Retinal pigment epithelial cell (primary cell): ENCODE measurements at regions not wholly inside any gene's neighbourhood (a gene's known extent, or its start where the extent isn't known, plus 50 kb on each side); places are given as distances from the start of the nearest gene placed in this dataset.

Experiments
- DNase-seq: peaks from one replicate; pipeline ENCODE4 v3.0.0-alpha.2; 2010; ENCODE audit warnings: low read depth
- H3K4me3 ChIP-seq: 2 replicates; pipeline ENCODE4 v1.5.1; 2011; ENCODE audit warnings: mild to moderate bottlenecking, low read length, control low read depth, moderate library complexity
- CTCF ChIP-seq: conservative IDR thresholded peaks from 2 replicates; pipeline ENCODE4 v1.5.1; 2011; ENCODE audit warnings: low read depth, low read length, control low read depth, inconsistent platforms

- no peak overlapping the region for H3K4me3 ChIP-seq
- no peak for DNase-seq
- no peak for TF ChIP-seq CTCF
Measured at GRCh38 chr3:145869958-145870357, 291.0 kb downstream of the PLOD2 start.

GRCh38 chr3:145882436-145882835 lies 278.5 kb downstream of the PLOD2 start:
- peak; percentile 47 for DNase-seq
- no peak overlapping the region for H3K4me3 ChIP-seq
- TF ChIP-seq CTCF: no peak

GRCh38 chr3:145889730-145890129 lies 271.3 kb downstream of the PLOD2 start:
- DNase-seq: no peak
- no peak overlapping the region for H3K4me3 ChIP-seq
- TF ChIP-seq CTCF: no peak

- TF ChIP-seq CTCF: no peak
- H3K4me3 ChIP-seq: no peak overlapping the region
- DNase-seq: no peak
Measured at GRCh38 chr3:145892869-145893268, 268.1 kb downstream of the PLOD2 start.

GRCh38 chr3:145893331-145893730 lies 267.7 kb downstream of the PLOD2 start:
- no peak for DNase-seq
- no peak for TF ChIP-seq CTCF
- H3K4me3 ChIP-seq: no peak overlapping the region

GRCh38 chr3:145898487-145898886 lies 262.5 kb downstream of the PLOD2 start:
- no peak overlapping the region for H3K4me3 ChIP-seq
- TF ChIP-seq CTCF: no peak

GRCh38 chr3:145899241-145899640 lies 261.7 kb downstream of the PLOD2 start:
- no peak for DNase-seq
- H3K4me3 ChIP-seq: no peak overlapping the region
- TF ChIP-seq CTCF: no peak

More at GRCh38 chr3:145898487-145898886, 262.5 kb downstream of the PLOD2 start:
- DNase-seq: no peak
